ENCODE measurements at regions not wholly inside any gene's neighbourhood (a gene's known extent, or its start where the extent isn't known, plus 50 kb on each side); places are given as distances from the start of the nearest gene placed in this dataset.

DNA sequence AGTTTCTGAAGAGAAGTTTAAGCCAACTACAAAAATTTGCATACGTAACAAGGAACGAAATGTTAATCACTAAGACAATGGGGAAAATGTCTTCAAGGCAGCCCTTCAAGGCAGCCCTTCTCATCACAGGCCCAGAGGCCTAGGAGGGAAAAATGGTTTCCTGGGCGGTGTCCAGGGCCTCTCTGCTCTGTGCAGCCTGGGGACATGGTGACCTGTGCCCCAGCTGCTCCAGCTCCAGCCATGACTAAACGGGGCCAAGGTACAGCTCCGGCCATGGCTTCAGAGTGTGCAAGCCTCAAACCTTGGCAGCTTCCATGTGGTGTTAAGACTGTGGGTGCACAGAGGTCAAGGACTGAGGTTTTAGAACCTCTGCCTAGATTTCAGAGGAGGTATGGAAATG, 325.1 kb downstream of the FRK start:
- TF ChIP-seq, protein P1, sequence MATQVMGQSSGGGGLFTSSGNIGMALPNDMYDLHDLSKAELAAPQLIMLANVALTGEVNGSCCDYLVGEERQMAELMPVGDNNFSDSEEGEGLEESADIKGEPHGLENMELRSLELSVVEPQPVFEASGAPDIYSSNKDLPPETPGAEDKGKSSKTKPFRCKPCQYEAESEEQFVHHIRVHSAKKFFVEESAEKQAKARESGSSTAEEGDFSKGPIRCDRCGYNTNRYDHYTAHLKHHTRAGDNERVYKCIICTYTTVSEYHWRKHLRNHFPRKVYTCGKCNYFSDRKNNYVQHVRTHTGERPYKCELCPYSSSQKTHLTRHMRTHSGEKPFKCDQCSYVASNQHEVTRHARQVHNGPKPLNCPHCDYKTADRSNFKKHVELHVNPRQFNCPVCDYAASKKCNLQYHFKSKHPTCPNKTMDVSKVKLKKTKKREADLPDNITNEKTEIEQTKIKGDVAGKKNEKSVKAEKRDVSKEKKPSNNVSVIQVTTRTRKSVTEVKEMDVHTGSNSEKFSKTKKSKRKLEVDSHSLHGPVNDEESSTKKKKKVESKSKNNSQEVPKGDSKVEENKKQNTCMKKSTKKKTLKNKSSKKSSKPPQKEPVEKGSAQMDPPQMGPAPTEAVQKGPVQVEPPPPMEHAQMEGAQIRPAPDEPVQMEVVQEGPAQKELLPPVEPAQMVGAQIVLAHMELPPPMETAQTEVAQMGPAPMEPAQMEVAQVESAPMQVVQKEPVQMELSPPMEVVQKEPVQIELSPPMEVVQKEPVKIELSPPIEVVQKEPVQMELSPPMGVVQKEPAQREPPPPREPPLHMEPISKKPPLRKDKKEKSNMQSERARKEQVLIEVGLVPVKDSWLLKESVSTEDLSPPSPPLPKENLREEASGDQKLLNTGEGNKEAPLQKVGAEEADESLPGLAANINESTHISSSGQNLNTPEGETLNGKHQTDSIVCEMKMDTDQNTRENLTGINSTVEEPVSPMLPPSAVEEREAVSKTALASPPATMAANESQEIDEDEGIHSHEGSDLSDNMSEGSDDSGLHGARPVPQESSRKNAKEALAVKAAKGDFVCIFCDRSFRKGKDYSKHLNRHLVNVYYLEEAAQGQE (IDR thresholded peaks at IDR 0.05; ENCODE audit: unreplicated experiment): no peak
- TF ChIP-seq, protein P2, sequence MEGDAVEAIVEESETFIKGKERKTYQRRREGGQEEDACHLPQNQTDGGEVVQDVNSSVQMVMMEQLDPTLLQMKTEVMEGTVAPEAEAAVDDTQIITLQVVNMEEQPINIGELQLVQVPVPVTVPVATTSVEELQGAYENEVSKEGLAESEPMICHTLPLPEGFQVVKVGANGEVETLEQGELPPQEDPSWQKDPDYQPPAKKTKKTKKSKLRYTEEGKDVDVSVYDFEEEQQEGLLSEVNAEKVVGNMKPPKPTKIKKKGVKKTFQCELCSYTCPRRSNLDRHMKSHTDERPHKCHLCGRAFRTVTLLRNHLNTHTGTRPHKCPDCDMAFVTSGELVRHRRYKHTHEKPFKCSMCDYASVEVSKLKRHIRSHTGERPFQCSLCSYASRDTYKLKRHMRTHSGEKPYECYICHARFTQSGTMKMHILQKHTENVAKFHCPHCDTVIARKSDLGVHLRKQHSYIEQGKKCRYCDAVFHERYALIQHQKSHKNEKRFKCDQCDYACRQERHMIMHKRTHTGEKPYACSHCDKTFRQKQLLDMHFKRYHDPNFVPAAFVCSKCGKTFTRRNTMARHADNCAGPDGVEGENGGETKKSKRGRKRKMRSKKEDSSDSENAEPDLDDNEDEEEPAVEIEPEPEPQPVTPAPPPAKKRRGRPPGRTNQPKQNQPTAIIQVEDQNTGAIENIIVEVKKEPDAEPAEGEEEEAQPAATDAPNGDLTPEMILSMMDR (conservative IDR thresholded peaks at IDR 0.05; ENCODE audit: low read depth in 2 of 2): no peak
- no peak for TF ChIP-seq CREB1 (CRISPR knock-in tag; IDR thresholded peaks at IDR 0.05; ENCODE audit: low read depth)
- TF ChIP-seq POLR2AphosphoS5 (IDR thresholded peaks at IDR 0.05; ENCODE audit: low read depth): no peak
- TF ChIP-seq STAT1 (IDR thresholded peaks at IDR 0.05; ENCODE audit: unreplicated experiment): no peak
- TF ChIP-seq EZH2 (IDR thresholded peaks at IDR 0.05; ENCODE audit: low read depth, unreplicated experiment): no peak
- TF ChIP-seq EZH2phosphoT487 (IDR thresholded peaks at IDR 0.05; ENCODE audit: unreplicated experiment): no peak
- TF ChIP-seq JUNB (IDR thresholded peaks at IDR 0.05; ENCODE audit: unreplicated experiment): no peak
- TF ChIP-seq, protein P3, sequence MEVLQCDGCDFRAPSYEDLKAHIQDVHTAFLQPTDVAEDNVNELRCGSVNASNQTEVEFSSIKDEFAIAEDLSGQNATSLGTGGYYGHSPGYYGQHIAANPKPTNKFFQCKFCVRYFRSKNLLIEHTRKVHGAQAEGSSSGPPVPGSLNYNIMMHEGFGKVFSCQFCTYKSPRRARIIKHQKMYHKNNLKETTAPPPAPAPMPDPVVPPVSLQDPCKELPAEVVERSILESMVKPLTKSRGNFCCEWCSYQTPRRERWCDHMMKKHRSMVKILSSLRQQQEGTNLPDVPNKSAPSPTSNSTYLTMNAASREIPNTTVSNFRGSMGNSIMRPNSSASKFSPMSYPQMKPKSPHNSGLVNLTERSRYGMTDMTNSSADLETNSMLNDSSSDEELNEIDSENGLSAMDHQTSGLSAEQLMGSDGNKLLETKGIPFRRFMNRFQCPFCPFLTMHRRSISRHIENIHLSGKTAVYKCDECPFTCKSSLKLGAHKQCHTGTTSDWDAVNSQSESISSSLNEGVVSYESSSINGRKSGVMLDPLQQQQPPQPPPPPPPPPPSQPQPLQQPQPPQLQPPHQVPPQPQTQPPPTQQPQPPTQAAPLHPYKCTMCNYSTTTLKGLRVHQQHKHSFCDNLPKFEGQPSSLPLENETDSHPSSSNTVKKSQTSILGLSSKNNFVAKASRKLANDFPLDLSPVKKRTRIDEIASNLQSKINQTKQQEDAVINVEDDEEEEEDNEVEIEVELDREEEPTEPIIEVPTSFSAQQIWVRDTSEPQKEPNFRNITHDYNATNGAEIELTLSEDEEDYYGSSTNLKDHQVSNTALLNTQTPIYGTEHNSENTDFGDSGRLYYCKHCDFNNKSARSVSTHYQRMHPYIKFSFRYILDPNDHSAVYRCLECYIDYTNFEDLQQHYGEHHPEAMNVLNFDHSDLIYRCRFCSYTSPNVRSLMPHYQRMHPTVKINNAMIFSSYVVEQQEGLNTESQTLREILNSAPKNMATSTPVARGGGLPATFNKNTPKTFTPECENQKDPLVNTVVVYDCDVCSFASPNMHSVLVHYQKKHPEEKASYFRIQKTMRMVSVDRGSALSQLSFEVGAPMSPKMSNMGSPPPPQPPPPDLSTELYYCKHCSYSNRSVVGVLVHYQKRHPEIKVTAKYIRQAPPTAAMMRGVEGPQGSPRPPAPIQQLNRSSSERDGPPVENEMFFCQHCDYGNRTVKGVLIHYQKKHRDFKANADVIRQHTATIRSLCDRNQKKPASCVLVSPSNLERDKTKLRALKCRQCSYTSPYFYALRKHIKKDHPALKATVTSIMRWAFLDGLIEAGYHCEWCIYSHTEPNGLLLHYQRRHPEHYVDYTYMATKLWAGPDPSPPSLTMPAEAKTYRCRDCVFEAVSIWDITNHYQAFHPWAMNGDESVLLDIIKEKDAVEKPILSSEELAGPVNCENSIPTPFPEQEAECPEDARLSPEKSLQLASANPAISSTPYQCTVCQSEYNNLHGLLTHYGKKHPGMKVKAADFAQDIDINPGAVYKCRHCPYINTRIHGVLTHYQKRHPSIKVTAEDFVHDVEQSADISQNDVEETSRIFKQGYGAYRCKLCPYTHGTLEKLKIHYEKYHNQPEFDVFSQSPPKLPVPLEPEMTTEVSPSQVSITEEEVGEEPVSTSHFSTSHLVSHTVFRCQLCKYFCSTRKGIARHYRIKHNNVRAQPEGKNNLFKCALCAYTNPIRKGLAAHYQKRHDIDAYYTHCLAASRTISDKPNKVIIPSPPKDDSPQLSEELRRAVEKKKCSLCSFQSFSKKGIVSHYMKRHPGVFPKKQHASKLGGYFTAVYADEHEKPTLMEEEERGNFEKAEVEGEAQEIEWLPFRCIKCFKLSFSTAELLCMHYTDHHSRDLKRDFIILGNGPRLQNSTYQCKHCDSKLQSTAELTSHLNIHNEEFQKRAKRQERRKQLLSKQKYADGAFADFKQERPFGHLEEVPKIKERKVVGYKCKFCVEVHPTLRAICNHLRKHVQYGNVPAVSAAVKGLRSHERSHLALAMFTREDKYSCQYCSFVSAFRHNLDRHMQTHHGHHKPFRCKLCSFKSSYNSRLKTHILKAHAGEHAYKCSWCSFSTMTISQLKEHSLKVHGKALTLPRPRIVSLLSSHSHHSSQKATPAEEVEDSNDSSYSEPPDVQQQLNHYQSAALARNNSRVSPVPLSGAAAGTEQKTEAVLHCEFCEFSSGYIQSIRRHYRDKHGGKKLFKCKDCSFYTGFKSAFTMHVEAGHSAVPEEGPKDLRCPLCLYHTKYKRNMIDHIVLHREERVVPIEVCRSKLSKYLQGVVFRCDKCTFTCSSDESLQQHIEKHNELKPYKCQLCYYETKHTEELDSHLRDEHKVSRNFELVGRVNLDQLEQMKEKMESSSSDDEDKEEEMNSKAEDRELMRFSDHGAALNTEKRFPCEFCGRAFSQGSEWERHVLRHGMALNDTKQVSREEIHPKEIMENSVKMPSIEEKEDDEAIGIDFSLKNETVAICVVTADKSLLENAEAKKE (CRISPR knock-in tag; IDR thresholded peaks at IDR 0.05): no peak
- TF ChIP-seq ZNF331 (CRISPR knock-in tag; IDR thresholded peaks at IDR 0.05; ENCODE audit: low read depth): no peak

Measured in GM23338 (cell line).